ENCODE measurements at regions not wholly inside any gene's neighbourhood (a gene's known extent, or its start where the extent isn't known, plus 50 kb on each side); places are given as distances from the start of the nearest gene placed in this dataset.
A peak's percentile ranks its signal among the peaks of the same experiment; 100 is the strongest.

GRCh38 chr7:118003476-118003875 lies 130.2 kb upstream of the CTTNBP2 start:
- Histone ChIP-seq H3K4me3 (ENCODE audit: low read length) (no peak overlapping the region), H4K20me1 (ENCODE audit: insufficient read depth, low read length) (no peaks in the 10 kb centered on the region), H3K36me3 (replicated peaks; ENCODE audit: low read depth, low read length) (no peaks in the 10 kb centered on the region), H3K27me3 (ENCODE audit: low read depth, low read length) (no peaks in the 10 kb centered on the region; the same call in 1 of the 2 replicates), H3K27ac (ENCODE audit: low read length) (no peak overlapping the region), H3K4me1 (ENCODE audit: low read length) (peaks cover 23% of the 10 kb centered on the region), H2AFZ (ENCODE audit: low read depth, low read length) (no peak overlapping the region), H3K79me2 (ENCODE audit: low read length) (no peaks in the 10 kb centered on the region), H3K4me2 (ENCODE audit: low read length) (no peak overlapping the region), H3K9me3 (ENCODE audit: insufficient read depth, low read length) (peaks cover 6% of the 10 kb centered on the region), H3K9ac (ENCODE audit: low read length) (no peak overlapping the region)
- TF ChIP-seq EZH2phosphoT487 (IDR thresholded peaks at IDR 0.05; ENCODE audit: low read depth) = no peak

DNA sequence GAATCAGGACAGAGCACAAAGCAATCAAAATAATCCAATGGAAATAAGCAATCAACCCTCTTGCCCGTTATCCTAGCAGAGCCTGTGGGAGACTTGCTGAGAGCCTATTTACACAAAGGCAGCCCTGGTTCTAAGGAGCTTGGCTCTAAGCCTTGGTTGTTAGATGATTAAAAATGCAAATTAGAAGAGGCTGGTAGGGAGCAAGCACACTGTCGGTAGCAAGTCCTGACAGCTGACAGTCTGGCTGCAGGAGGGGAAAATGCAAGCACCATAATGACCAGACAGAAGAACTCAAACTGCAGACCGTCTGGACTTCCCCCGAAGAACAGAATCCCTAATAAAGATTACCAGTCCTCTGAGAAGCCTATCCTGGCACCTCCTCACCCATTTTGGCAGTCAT lies 131.8 kb upstream of the CTTNBP2 start:
- peaks cover 6% of the 10 kb centered on the region for H3K9me3 ChIP-seq (ENCODE audit: insufficient read depth, low read length)
- no peak overlapping the region for H3K4me3 ChIP-seq (ENCODE audit: low read length)
- no peak overlapping the region for H3K9ac ChIP-seq (ENCODE audit: low read length)
- H3K4me1 ChIP-seq (ENCODE audit: low read length) = peaks cover 23% of the 10 kb centered on the region
- H3K4me2 ChIP-seq (ENCODE audit: low read length) = peak overlapping the region; percentile 14; the same call in 1 of the 2 replicates
- H2AFZ ChIP-seq (ENCODE audit: low read depth, low read length) = no peak overlapping the region
- no peak overlapping the region for H3K27ac ChIP-seq (ENCODE audit: low read length)
- H3K36me3 ChIP-seq (replicated peaks; ENCODE audit: low read depth, low read length) = no peaks in the 10 kb centered on the region
- no peaks in the 10 kb centered on the region; the same call in 1 of the 2 replicates for H3K27me3 ChIP-seq (ENCODE audit: low read depth, low read length)
- no peaks in the 10 kb centered on the region for H4K20me1 ChIP-seq (ENCODE audit: insufficient read depth, low read length)
- TF ChIP-seq, protein P1, sequence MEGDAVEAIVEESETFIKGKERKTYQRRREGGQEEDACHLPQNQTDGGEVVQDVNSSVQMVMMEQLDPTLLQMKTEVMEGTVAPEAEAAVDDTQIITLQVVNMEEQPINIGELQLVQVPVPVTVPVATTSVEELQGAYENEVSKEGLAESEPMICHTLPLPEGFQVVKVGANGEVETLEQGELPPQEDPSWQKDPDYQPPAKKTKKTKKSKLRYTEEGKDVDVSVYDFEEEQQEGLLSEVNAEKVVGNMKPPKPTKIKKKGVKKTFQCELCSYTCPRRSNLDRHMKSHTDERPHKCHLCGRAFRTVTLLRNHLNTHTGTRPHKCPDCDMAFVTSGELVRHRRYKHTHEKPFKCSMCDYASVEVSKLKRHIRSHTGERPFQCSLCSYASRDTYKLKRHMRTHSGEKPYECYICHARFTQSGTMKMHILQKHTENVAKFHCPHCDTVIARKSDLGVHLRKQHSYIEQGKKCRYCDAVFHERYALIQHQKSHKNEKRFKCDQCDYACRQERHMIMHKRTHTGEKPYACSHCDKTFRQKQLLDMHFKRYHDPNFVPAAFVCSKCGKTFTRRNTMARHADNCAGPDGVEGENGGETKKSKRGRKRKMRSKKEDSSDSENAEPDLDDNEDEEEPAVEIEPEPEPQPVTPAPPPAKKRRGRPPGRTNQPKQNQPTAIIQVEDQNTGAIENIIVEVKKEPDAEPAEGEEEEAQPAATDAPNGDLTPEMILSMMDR (IDR thresholded peaks at IDR 0.05; ENCODE audit: low read depth, low read length) = no peak
- TF ChIP-seq EZH2phosphoT487 (IDR thresholded peaks at IDR 0.05; ENCODE audit: low read depth) = no peak
- no peaks in the 10 kb centered on the region for H3K79me2 ChIP-seq (ENCODE audit: low read length)

GRCh38 chr7:118006979-118007378 lies 133.7 kb upstream of the CTTNBP2 start:
- no peaks in the 10 kb centered on the region for H3K79me2 ChIP-seq (ENCODE audit: low read length)
- H3K27me3 ChIP-seq (ENCODE audit: low read depth, low read length) = no peaks in the 10 kb centered on the region; the same call in 1 of the 2 replicates
- TF ChIP-seq, protein P1 (IDR thresholded peaks at IDR 0.05; ENCODE audit: low read depth, low read length) = no peak
- no peak for TF ChIP-seq EZH2phosphoT487 (IDR thresholded peaks at IDR 0.05; ENCODE audit: low read depth)
- H3K9ac ChIP-seq (ENCODE audit: low read length) = no peak overlapping the region
- no peak overlapping the region for H3K4me3 ChIP-seq (ENCODE audit: low read length)
- no peak overlapping the region for H3K4me2 ChIP-seq (ENCODE audit: low read length)
- no peak overlapping the region for H2AFZ ChIP-seq (ENCODE audit: low read depth, low read length)
- H3K9me3 ChIP-seq (ENCODE audit: insufficient read depth, low read length) = peaks cover 6% of the 10 kb centered on the region
- H3K4me1 ChIP-seq (ENCODE audit: low read length) = peaks cover 23% of the 10 kb centered on the region
- no peak overlapping the region for H3K27ac ChIP-seq (ENCODE audit: low read length)
- no peaks in the 10 kb centered on the region for H4K20me1 ChIP-seq (ENCODE audit: insufficient read depth, low read length)
- no peaks in the 10 kb centered on the region for H3K36me3 ChIP-seq (replicated peaks; ENCODE audit: low read depth, low read length)

DNA sequence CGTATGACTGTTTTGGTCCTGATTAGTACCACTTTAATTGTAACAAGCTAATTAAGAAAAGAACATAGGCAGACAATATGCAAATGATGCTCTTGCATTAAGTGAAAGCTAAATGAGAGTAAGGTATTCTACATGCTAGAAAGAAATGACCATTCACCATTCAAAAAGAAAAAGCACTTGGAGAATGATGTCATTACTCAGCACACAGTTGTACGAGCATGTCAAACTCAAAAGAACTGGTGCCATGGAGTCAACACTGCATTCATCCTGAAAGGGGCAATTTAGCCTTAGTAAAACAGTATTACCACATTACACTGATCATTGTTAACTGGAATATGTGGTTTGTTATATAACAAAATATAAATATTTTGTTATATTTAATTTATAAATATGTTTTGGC lies 136.2 kb upstream of the CTTNBP2 start:
- H3K9me3 ChIP-seq (ENCODE audit: insufficient read depth, low read length) = peaks cover 6% of the 10 kb centered on the region
- H3K36me3 ChIP-seq (replicated peaks; ENCODE audit: low read depth, low read length) = no peaks in the 10 kb centered on the region
- H3K79me2 ChIP-seq (ENCODE audit: low read length) = no peaks in the 10 kb centered on the region
- H3K27ac ChIP-seq (ENCODE audit: low read length) = no peak overlapping the region
- H3K4me1 ChIP-seq (ENCODE audit: low read length) = peaks cover 7% of the 10 kb centered on the region
- no peak overlapping the region for H3K4me3 ChIP-seq (ENCODE audit: low read length)
- H3K9ac ChIP-seq (ENCODE audit: low read length) = no peak overlapping the region
- no peaks in the 10 kb centered on the region for H3K27me3 ChIP-seq (ENCODE audit: low read depth, low read length)
- TF ChIP-seq EZH2phosphoT487 (IDR thresholded peaks at IDR 0.05; ENCODE audit: low read depth) = no peak
- TF ChIP-seq, protein P1 (IDR thresholded peaks at IDR 0.05; ENCODE audit: low read depth, low read length) = no peak
- H4K20me1 ChIP-seq (ENCODE audit: insufficient read depth, low read length) = no peaks in the 10 kb centered on the region
- H3K4me2 ChIP-seq (ENCODE audit: low read length) = no peak overlapping the region
- no peak overlapping the region for H2AFZ ChIP-seq (ENCODE audit: low read depth, low read length)

All from OCI-LY3 (cell line).